ENCODE measurements at regions not wholly inside any gene's neighbourhood (a gene's known extent, or its start where the extent isn't known, plus 50 kb on each side); places are given as distances from the start of the nearest gene placed in this dataset.
"Not testable (repeated sequence)": the region's sequence is repeated elsewhere in the genome, so short reads cannot be mapped to it uniquely, and the experiment has no call there.

DNA sequence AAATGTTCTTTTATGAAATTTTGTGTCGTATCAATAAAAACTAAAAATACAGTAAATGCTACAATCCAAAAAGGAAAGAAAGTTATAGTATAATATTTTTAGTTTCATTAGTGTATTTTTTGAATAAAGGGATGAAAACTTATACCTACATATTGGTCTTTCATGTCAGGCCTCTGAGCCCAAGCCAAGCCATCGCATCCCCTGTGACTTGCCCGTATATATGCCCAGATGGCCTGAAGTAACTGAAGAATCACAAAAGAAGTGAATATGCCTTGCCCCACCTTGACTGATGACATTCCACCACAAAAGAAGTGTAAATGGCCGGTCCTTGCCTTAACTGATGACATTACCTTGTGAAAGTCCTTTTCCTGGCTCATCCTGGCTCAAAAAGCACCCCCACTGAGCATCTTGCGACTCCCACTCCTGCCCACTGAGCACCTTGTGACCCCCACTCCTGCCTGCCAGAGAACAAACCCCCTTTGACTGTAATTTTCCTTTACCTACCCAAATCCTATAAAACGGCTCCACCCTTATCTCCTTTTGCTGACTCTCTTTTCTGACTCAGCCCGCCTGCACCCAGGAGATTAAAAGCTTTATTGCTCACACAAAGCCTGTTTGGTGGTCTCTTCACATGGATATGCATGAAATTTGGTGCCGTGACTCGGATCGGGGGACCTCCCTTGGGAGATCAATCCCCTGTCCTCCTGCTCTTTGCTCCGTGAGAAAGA lies 108.2 kb upstream of the PELI1 start:
- DNase-seq = not testable (repeated sequence)

DNA sequence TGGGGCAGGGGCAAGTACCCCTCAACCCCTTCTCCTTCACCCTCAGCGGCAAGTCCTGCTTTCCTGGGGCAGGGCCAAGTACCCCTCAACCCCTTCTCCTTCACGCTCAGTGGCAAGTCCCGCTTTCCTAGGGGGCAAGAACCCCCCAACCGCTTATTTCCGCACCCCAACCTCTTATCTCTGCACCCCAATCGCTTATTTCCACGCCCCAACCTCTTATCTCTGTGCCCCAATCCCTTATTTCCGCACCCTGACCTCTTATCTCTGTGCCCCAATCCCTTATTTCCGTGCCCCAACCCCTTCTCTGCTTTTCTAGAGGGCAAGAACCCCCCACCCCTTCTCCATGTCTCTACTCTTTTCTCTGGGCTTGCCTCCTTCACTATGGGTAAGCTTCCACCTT lies 109.2 kb upstream of the PELI1 start:
- DNase-seq = not testable (repeated sequence)

GRCh38 chr2:64258566-64258965 lies 114.3 kb upstream of the PELI1 start:
- DNase-seq = no peak

DNA sequence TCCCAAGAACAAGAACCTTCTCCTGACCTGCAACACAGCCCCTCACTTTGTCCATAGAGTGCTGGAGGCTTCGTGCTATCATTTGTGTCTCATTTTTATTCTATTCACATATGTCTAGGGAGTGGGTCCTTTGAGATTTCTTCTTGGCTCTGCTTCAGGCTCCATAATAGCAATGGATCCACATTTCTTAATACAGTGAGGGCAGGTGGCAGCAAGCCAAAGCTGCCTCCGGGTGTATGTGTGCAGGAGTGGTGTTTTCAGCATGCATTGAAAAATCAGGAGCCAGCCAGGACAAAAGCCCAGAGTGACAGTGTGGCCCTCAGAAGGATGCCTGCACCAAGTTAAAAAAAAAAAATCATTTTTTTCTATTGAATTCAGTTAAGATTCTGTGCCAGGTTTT lies 115.1 kb upstream of the PELI1 start:
- no peak for DNase-seq

DNA sequence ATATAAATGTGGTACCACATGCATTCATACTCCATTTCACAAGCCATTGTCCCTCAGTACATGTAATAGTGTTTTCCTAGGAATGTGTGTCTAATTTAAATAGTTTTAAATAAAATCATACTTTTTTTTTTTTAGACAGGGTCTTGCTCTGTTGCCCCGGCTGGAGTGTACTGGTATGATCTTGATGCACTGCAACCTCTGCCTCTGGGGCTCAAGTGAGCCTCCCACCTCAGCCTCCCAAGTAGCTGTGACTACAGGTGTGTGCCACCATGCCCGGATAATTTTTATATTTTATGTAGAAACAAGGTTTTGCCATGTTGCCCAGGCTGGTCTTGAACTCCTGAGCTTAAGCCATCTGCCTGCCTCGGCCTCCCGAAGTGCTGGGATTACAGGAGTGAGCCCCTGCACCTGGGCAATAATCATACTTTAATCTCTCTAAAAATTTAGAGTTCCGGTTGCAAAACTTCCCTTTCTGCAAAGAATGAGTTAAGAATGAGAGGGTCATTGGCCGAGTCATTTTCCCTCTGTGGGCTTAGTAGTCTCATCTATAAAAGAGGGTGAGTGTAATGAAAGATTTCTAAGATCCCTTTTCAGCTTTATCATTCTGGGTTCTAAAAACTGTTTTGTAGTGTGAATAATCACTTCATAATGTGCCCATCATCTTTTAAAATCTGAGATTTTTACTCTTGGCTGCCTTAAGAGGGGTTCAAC lies 116.0 kb upstream of the PELI1 start:
- DNase-seq = no peak

DNA sequence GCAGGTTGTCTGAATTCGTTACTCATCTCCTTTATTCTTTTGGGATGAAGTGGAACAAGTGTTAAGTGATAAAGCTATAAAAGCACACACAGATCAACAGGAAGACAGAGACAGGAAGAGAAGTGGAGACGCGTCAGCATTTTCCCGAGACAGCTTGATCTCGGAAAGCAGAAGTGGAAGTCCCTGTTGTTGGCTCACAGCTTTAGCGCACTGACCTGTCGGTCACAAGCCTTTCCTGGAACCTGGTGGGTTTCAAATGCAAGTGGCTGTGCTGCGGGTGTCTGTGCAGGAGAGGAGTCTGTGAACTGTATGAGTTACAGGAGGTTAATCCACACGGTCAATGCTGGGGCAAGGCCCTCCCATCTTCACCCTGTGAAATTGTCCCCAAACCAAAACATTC lies 116.6 kb upstream of the PELI1 start:
- DNase-seq = no peak

GRCh38 chr2:64262071-64262470 lies 117.9 kb upstream of the PELI1 start:
- no peak for DNase-seq

DNA sequence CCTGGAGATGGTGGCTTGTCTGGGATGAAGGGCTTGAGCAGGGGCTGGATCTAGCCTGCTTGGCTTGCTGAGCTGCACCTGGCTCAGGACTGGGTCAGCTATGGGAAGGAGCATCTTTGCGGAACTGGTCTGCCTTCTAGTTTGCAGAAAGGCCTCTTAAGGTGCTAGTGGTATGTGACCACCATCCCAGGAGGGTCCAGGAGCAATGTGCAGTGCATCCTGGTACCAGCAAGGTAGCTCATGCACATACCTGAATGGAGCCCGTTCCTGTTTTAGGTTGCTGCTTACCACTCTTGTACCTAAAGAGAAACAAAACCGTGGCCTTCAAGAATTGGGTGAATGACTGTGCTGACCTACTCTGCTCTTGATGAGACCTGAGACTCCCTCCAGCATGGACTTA lies 118.6 kb upstream of the PELI1 start:
- no peak for DNase-seq

DNA sequence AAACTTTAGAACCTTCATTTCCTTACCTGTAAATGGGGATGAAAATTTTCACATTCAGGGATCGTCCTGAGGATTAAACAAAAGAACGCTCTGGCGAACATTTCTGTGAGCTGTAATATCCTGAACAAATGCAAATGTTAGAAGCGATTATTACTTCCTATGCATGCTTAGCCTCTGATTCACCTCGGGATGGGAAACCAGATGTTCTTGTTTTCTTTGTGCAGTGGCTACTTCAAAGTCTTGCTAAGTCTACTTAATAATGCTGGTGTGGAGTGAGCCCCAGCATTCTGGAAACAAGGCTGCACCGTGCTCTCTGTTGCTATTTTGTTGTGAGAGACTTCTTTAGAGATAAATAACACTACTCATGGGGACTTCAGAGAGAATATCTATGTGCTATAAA lies 119.1 kb upstream of the PELI1 start:
- no peak for DNase-seq

DNA sequence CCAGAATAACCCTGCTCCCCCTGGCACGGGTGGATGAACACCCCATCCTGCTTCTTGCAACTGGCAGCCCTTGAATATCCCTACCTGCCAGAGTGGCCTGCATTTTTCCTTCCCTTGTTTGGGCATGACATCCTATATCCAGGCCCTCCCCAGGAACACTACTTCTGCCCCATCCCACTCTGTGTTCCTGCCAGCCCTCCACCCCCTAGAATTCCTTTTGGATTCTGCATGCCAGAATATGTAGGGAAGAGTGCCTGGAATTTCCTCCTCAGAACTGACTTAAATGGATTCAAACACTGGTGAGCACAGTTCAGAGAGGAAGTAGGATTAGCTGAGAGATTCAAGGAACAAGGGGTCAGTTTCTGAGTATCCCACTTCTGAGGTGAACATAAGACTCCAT lies 123.5 kb upstream of the PELI1 start:
- DNase-seq = peak; percentile 45

DNA sequence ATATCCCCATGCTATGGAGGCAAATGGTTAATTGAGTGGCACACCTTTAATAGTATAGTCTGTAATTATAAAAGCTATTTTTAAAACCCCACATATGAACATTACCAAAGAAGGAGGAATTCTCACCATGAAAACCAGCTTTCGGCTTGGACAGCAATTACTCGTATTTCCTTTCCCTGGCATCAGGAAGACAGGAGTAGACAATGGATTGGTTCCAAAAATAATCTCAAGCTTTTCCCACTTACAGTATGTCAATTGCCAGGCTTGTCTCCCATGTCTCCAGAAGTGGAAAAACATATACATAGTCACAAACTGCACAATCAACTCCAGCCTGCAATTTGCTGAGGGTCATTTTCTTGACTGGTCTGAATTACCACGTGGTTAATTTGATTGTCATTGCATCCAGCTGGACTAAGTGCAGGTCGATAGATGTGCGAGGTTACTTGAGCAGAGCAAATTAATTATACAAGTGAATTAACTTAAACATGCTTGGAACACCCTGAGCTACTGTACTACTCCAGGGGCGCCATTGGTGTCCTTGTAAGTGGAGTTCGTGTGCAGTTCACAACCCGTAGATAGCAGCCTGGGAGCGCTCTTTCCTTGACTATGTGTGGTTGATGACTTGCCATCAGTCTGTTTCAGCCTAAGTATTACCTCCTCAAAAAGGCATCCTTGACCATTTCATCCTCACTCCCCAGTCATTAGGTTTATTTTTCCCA lies 124.3 kb upstream of the PELI1 start:
- peak; percentile 42 for DNase-seq

DNA sequence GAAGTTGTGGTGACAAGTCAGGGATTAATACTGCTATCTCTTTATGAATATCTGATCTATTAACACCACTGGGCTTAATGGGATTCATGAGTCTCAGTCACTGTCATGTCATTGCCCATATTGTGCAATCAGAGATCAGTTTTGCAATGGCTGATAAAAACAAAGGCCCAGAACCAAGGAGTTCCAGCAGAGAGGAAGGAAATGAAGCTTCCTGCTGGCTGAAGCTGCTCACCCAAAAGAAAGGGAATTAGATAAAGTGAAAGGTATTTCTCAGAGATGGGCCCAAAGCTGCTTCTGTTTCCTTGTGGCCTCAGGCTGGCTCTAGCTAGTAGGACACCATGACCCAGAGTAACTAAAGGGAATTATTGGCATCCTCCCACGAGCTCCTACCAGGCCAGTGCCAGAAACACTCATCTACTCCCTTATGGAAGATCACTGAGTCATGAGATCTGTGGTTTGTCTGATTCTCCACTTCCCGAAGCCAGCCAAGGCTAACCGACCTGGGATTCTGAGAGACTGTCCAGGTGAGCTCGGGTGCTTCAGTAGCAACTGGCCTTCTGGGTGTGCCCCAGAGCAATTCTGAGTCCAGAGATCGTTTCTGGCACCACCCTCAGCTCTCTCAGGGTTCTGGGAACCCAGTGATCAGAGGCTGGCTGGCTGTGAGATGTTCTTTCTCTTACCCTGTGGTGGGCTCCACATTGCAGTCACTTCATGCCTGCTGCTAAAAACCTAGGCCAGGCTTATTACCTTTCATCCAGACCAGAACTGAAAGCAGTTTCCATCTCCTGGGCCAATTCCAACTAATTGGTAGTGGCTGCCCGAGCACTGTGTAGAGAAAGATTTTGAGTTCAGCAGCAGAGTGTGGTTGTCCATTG lies 129.5 kb upstream of the PELI1 start:
- peak; percentile 92 for DNase-seq

DNA sequence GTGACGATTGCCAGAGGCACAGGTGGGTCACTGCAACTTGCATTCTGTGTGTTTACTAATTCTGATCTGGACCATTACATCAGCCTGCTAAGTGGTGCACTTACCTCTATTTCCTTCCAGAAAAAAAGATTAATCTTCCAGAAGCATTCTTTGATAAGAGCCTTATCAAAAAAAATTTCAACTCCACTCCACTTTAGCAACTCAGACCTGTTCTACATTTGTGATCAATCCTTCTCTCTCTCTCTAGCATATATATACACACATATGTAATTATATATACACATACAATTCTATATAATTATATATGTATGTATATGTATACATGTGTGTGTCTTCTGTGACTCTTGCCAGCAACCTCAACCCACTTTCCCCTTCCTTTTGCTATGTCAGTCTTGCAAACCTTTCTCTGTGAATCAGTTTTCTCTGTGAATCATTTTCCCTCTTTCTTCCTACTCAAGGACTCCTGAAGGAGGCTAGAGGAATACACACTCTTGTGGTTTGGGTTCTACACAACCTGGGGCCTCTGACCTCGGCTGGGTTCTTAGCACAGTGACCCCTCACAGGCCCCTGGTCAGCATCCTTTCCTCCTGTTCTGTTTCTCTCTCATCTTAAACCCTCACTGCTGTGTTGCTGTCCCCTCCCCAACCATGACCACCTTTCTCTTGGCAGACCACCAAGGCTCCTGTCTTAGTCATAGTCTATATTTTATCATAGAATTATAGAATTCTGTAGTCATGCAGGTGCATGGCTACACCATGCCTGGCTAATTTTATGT lies 130.4 kb upstream of the PELI1 start:
- peak; percentile 67 for DNase-seq

DNA sequence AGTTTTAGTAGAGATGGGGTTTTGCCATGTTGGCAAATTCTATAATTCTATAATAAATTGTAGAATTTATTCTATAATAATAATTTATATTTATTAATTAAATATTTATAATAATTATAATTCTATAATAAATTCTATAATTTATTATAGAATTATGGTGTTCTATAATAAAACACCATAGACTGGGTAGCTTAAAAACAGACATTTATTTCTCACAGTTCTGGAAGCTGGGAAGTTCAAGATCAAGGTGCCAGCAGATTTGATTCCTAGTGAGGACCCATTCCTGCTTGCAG lies 130.9 kb upstream of the PELI1 start:
- no peak for DNase-seq

DNA sequence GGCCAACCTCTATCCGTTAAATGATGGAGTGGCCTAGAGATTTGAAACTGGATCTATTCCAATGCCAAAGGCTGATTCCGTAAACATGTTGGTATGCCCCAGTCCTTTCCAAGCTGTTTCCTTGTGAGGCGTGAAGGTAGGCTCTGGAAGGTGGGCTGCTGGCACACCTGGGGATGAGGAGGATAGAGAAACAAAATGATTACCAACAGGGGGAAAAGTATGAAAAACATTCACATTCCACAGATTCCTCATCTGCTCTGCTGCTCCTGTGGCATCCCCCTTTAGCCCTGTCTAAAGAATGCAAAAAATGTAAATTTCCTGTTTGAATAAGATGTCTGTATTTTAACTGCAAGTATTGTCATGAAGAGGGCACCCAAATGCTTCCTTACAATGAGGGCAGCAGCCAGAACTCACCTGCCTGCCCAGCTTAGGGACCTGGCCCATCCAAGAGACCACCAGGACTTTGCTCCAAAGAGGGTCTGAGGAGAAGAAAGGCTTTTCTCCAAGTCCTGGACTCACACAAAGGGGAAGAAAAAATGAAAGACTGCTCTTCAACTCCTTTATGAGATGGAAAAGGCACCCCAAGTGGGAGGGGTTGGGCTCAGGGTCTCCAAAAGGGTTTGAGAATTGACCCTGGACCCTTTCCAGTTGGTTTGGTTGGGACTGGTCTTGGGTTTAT lies 132.3 kb upstream of the PELI1 start:
- peak; percentile 56 for DNase-seq

GRCh38 chr2:64277101-64277849 lies 133.1 kb upstream of the PELI1 start:
- no peak for DNase-seq

- not testable (repeated sequence) for DNase-seq
Observed at GRCh38 chr2:64280812-64281211, 136.6 kb upstream of the PELI1 start.

DNA sequence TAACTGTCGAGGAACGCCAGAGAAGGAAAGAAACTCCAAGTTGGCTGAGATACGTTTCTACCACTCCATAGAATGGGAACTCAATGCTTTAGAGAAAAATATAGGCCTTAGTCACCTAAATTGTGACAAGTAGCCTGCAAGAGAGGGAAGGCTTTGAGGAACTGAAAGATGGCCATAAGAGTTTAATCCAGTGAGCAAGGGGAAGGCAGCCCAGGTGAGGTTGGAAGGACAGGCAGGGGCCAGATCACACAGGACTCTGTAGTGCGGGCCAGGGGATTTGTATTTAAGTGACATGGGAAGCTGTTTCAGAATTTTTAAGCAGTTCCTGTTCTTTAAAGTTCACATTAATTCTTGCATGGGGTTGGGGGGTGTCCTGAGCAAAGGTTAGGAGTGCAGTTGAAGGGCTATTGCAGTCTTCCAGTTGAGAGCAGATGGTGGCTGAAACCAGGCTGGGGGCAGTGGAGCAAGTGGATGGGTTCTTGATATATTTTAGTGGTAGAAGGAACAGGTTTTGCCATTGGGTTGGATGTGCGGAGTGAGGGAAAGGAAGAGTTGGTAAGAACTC lies 138.9 kb upstream of the PELI1 start:
- no peak for DNase-seq

- DNase-seq = no peak
Observed at GRCh38 chr2:64283641-64284361, 139.6 kb upstream of the PELI1 start.

DNA sequence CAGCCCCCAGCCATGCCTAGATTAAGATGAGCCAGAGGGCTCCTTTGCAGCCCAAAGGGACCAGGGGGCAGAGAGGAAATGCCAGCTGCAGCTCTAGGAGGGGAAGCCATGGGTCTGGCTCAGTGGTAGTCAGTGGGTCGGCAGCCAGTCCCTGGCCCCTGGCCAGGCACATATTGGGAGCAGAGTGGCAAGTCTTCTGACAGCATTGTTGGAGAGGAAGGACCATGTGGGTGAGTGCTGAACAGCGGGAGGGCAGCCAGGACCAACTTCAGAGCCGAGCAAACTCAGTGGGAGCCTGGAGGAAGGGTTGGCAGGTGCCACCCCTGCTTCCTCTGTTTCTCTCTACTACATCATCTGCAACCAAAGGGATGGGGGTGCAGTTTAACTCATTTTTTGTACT lies 140.5 kb upstream of the PELI1 start:
- no peak for DNase-seq

Data from NCI-H226 (cell line).